ENCODE measurements at regions not wholly inside any gene's neighbourhood (a gene's known extent, or its start where the extent isn't known, plus 50 kb on each side); places are given as distances from the start of the nearest gene placed in this dataset.

DNA sequence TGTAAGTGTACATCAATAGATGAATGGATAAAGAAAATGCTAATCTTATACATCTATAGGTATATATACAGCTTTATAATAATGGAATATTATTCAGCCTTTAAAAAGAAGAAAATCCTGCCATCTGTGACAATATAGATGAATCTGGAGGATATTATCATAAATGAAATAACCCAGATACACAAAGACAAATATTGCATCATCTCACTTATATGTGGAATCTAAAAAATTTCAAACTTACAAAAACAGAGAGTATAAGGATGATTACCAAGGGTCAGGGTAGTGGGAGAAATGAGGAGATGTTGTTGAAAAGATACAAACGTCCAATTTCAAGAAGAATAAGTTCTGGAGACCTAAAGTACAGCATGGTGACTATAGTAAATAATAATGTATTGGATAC is 85.4 kb upstream of the AGTR1 start:
- no peak overlapping the region for H3K27ac ChIP-seq (ENCODE audit: low read length)
- peaks cover 6% of the 10 kb centered on the region; the same call in 1 of the 2 replicates for H3K4me1 ChIP-seq (ENCODE audit: insufficient read depth, low read length)
- H3K9me3 ChIP-seq (ENCODE audit: insufficient read depth, low read depth, low read length) = no peaks in the 10 kb centered on the region
- no peaks in the 10 kb centered on the region for H3K36me3 ChIP-seq (ENCODE audit: insufficient read depth, low read depth, low read length)
- no peak overlapping the region for H3K4me3 ChIP-seq (ENCODE audit: low read length)
- H3K9ac ChIP-seq (ENCODE audit: low read depth, low read length) = no peak overlapping the region
- no peaks in the 10 kb centered on the region for H3K27me3 ChIP-seq (ENCODE audit: insufficient read depth, low read length)

- H3K4me3 ChIP-seq (ENCODE audit: low read length) = no peak overlapping the region
- no peaks in the 10 kb centered on the region for H3K36me3 ChIP-seq (ENCODE audit: insufficient read depth, low read depth, low read length)
- H3K27ac ChIP-seq (ENCODE audit: low read length) = no peak overlapping the region
- H3K27me3 ChIP-seq (ENCODE audit: insufficient read depth, low read length) = no peaks in the 10 kb centered on the region
- peaks cover 6% of the 10 kb centered on the region; the same call in 1 of the 2 replicates for H3K4me1 ChIP-seq (ENCODE audit: insufficient read depth, low read length)
- H3K9ac ChIP-seq (ENCODE audit: low read depth, low read length) = no peak overlapping the region
- H3K9me3 ChIP-seq (ENCODE audit: insufficient read depth, low read depth, low read length) = no peaks in the 10 kb centered on the region
Measured at GRCh38 chr3:148615382-148615781, 82.3 kb upstream of the AGTR1 start.

DNA sequence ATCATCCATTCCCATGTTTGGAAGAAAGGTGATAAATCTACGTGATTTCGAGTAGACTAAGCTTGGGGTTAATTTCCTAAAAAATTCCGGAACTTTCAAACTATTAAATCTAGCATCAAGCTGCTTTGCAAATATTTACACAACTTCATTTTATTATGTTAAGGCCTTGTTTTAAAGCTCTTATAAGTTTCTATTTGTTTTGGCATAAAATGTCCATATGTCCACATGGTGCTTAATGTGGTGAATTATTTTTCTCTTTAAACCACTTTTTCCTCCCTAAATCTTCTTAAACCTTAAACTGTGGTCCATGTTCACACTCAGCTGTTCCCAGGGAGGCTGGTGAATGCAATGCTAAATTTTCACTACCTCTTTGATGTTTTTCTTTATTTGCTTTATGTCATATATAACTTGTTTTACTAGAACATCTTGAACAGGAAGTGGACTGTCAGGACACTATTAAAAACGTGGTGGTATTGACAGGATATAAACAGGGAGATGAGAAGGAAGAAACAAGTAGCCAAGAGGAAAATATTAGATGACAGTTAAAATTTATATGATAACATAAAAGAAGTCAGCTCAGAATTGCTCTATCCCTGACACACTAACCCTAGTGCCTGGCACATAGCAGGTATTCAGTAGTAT is 72.5 kb upstream of the AGTR1 start:
- no peaks in the 10 kb centered on the region for H3K4me1 ChIP-seq (ENCODE audit: insufficient read depth, low read length)
- H3K9me3 ChIP-seq (ENCODE audit: insufficient read depth, low read depth, low read length) = peaks cover 7% of the 10 kb centered on the region; the same call in 1 of the 2 replicates
- no peak overlapping the region for H3K9ac ChIP-seq (ENCODE audit: low read depth, low read length)
- H3K27ac ChIP-seq (ENCODE audit: low read length) = no peak overlapping the region
- H3K36me3 ChIP-seq (ENCODE audit: insufficient read depth, low read depth, low read length) = no peaks in the 10 kb centered on the region
- H3K27me3 ChIP-seq (ENCODE audit: insufficient read depth, low read length) = no peaks in the 10 kb centered on the region
- no peak overlapping the region for H3K4me3 ChIP-seq (ENCODE audit: low read length)

DNA sequence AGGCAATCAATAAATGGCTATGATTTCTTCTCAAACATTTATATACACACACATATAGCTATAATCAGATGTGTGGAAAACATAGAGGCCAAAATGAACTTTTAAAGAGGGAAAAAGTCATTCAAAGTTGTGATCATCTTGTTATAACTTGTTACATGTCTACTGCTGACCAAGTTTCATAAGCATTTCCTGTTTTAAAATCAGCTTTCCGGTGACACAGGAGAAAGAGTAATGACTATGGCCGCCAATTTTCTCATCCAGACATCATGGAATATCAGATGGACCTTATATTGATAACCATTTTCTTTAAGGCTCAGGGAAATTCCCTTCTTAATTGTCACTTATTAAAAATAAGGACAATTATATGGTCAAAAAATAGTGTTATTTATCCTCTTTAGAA is 71.7 kb upstream of the AGTR1 start:
- Histone ChIP-seq H3K4me1 (ENCODE audit: insufficient read depth, low read length) (no peaks in the 10 kb centered on the region), H3K36me3 (ENCODE audit: insufficient read depth, low read depth, low read length) (no peaks in the 10 kb centered on the region), H3K27me3 (ENCODE audit: insufficient read depth, low read length) (no peaks in the 10 kb centered on the region), H3K27ac (ENCODE audit: low read length) (no peak overlapping the region), H3K9me3 (ENCODE audit: insufficient read depth, low read depth, low read length) (peaks cover 7% of the 10 kb centered on the region; the same call in 1 of the 2 replicates), H3K4me3 (ENCODE audit: low read length) (no peak overlapping the region), H3K9ac (ENCODE audit: low read depth, low read length) (no peak overlapping the region)

DNA sequence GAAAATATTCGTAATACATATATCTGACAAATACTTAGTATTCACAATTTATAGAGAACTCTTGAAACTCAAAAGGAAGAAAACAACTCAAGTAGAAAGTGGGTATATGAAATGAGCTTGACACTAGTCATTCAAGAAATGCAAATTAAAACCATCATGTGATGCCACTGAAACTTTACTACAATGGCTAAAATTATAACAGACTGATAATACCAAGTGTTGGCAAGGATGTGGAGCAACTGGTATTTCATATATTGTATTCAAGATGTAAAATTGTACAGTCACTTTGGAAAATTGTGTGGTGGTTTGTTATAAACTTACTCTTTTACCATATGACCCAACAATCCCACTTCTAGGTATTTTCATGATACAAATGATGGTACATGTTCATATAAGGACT is 68.7 kb upstream of the AGTR1 start:
- Histone ChIP-seq H3K36me3 (ENCODE audit: insufficient read depth, low read depth, low read length) (no peaks in the 10 kb centered on the region), H3K27me3 (ENCODE audit: insufficient read depth, low read length) (no peaks in the 10 kb centered on the region), H3K9ac (ENCODE audit: low read depth, low read length) (no peak overlapping the region), H3K9me3 (ENCODE audit: insufficient read depth, low read depth, low read length) (peaks cover 7% of the 10 kb centered on the region; the same call in 1 of the 2 replicates), H3K4me1 (ENCODE audit: insufficient read depth, low read length) (no peaks in the 10 kb centered on the region), H3K27ac (ENCODE audit: low read length) (no peak overlapping the region), H3K4me3 (ENCODE audit: low read length) (no peak overlapping the region)

DNA sequence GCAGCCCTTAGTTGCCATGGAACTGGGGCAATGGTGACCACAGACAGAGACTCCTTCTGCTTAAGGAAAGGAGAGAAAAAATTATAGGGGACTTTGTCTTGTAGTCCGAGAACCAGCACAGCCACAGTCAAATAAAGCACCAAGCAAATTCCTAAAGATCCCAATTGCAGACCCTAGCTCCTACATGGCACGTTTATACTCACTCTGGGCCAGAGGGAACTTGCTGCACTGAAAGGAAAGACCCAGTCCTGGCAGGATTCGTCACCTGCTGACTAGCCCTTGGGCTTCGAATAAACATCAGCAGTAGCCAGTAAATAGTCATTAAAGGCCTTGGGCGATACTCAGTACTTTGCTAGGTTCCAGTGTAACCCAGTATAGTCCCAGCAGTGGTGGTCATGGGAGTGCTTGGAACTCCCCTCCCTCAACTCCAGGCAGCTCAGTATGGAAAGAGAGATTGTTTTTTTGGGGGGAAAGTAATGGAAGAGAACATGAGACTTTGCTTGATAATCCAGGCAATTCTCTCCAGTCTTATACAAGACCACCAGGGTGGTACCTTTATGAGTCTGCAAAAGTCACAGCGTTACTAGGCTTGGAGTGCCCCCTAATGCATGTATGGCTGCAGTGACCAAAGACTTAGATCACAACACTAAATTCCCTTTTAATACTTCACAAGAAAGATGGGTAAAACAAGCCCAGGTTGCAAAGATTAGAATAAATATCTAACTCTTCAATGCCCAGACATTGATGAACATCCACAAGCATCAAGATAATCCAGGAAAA is 66.4 kb upstream of the AGTR1 start:
- Histone ChIP-seq H3K9me3 (ENCODE audit: insufficient read depth, low read depth, low read length) (peaks cover 7% of the 10 kb centered on the region; the same call in 1 of the 2 replicates), H3K9ac (ENCODE audit: low read depth, low read length) (no peak overlapping the region), H3K27ac (ENCODE audit: low read length) (no peak overlapping the region), H3K4me1 (ENCODE audit: insufficient read depth, low read length) (no peaks in the 10 kb centered on the region), H3K36me3 (ENCODE audit: insufficient read depth, low read depth, low read length) (no peaks in the 10 kb centered on the region), H3K27me3 (ENCODE audit: insufficient read depth, low read length) (no peaks in the 10 kb centered on the region), H3K4me3 (ENCODE audit: low read length) (no peak overlapping the region)

DNA sequence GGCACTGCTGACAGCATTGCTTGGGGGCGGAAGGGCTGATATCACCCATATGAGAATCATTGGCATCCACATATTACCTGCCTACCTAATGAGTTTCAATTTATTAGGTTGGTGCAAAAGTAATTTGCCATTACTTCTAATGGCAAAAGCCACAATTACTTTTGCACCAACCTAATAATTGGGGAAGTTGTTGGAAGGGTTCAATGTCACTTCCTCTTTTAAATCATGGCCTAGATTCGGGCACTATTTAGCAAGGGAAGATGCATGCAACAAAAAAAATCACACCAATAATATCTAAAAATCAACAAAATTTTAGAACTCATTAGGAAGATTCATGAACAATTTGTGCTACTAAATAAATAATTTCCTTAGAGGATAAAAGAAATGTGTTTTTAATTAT is 56.0 kb upstream of the AGTR1 start:
- H3K9me3 ChIP-seq (ENCODE audit: insufficient read depth, low read depth, low read length) = no peaks in the 10 kb centered on the region
- H3K4me1 ChIP-seq (ENCODE audit: insufficient read depth, low read length) = peaks cover 9% of the 10 kb centered on the region
- no peak overlapping the region for H3K9ac ChIP-seq (ENCODE audit: low read depth, low read length)
- H3K36me3 ChIP-seq (ENCODE audit: insufficient read depth, low read depth, low read length) = no peaks in the 10 kb centered on the region
- H3K27ac ChIP-seq (ENCODE audit: low read length) = no peak overlapping the region
- no peak overlapping the region for H3K4me3 ChIP-seq (ENCODE audit: low read length)
- no peaks in the 10 kb centered on the region for H3K27me3 ChIP-seq (ENCODE audit: insufficient read depth, low read length)

- peaks cover 9% of the 10 kb centered on the region for H3K4me1 ChIP-seq (ENCODE audit: insufficient read depth, low read length)
- H3K36me3 ChIP-seq (ENCODE audit: insufficient read depth, low read depth, low read length) = no peaks in the 10 kb centered on the region
- H3K27me3 ChIP-seq (ENCODE audit: insufficient read depth, low read length) = no peaks in the 10 kb centered on the region
- no peak overlapping the region for H3K4me3 ChIP-seq (ENCODE audit: low read length)
- H3K9me3 ChIP-seq (ENCODE audit: insufficient read depth, low read depth, low read length) = no peaks in the 10 kb centered on the region
- no peak overlapping the region for H3K9ac ChIP-seq (ENCODE audit: low read depth, low read length)
- no peak overlapping the region for H3K27ac ChIP-seq (ENCODE audit: low read length)
Measured at GRCh38 chr3:148642214-148642613, 55.5 kb upstream of the AGTR1 start.

GRCh38 chr3:148642616-148643015 is 55.1 kb upstream of the AGTR1 start:
- no peaks in the 10 kb centered on the region for H3K36me3 ChIP-seq (ENCODE audit: insufficient read depth, low read depth, low read length)
- no peak overlapping the region for H3K4me3 ChIP-seq (ENCODE audit: low read length)
- H3K4me1 ChIP-seq (ENCODE audit: insufficient read depth, low read length) = peaks cover 9% of the 10 kb centered on the region
- no peaks in the 10 kb centered on the region for H3K27me3 ChIP-seq (ENCODE audit: insufficient read depth, low read length)
- H3K9me3 ChIP-seq (ENCODE audit: insufficient read depth, low read depth, low read length) = no peaks in the 10 kb centered on the region
- H3K9ac ChIP-seq (ENCODE audit: low read depth, low read length) = no peak overlapping the region
- no peak overlapping the region for H3K27ac ChIP-seq (ENCODE audit: low read length)

GRCh38 chr3:148643389-148643840 is 54.3 kb upstream of the AGTR1 start:
- Histone ChIP-seq H3K27ac (ENCODE audit: low read length) (no peak overlapping the region), H3K36me3 (ENCODE audit: insufficient read depth, low read depth, low read length) (no peaks in the 10 kb centered on the region), H3K4me1 (ENCODE audit: insufficient read depth, low read length) (peaks cover 9% of the 10 kb centered on the region), H3K9me3 (ENCODE audit: insufficient read depth, low read depth, low read length) (no peaks in the 10 kb centered on the region), H3K27me3 (ENCODE audit: insufficient read depth, low read length) (no peaks in the 10 kb centered on the region), H3K9ac (ENCODE audit: low read depth, low read length) (no peak overlapping the region), H3K4me3 (ENCODE audit: low read length) (no peak overlapping the region)

- Histone ChIP-seq H3K27me3 (ENCODE audit: insufficient read depth, low read length) (no peaks in the 10 kb centered on the region), H3K9ac (ENCODE audit: low read depth, low read length) (no peak overlapping the region), H3K27ac (ENCODE audit: low read length) (no peak overlapping the region), H3K4me1 (ENCODE audit: insufficient read depth, low read length) (peaks cover 9% of the 10 kb centered on the region), H3K36me3 (ENCODE audit: insufficient read depth, low read depth, low read length) (no peaks in the 10 kb centered on the region), H3K4me3 (ENCODE audit: low read length) (no peak overlapping the region), H3K9me3 (ENCODE audit: insufficient read depth, low read depth, low read length) (no peaks in the 10 kb centered on the region)
Measured at GRCh38 chr3:148646126-148646665, 51.5 kb upstream of the AGTR1 start.

All from iPS-20b (cell line).